Superior temporal gyrus (tissue), 1 donor: ENCODE measurements at regions not wholly inside any gene's neighbourhood (a gene's known extent, or its start where the extent isn't known, plus 50 kb on each side); places are given as distances from the start of the nearest gene placed in this dataset.
"Not testable (repeated sequence)": the region's sequence is repeated elsewhere in the genome, so short reads cannot be mapped to it uniquely, and the experiment has no call there.

ENCODE experiments used
- DNase-seq: peaks from one replicate; pipeline ENCODE4 v3.0.0-alpha.2; 2016; ENCODE audit errors: extremely low spot score

- DNase-seq = no peak
Observed at GRCh38 chr6:6748001-6748400, 159.5 kb downstream of the LY86 start.

GRCh38 chr6:6749702-6750491 lies 161.4 kb downstream of the LY86 start:
- DNase-seq = peak; percentile 42

- no peak for DNase-seq
Observed at GRCh38 chr6:6750594-6751265, 162.2 kb downstream of the LY86 start.

GRCh38 chr6:6751266-6751596 lies 162.7 kb downstream of the LY86 start:
- DNase-seq = no peak

- no peak for DNase-seq
Observed at GRCh38 chr6:6751619-6752023, 163.1 kb downstream of the LY86 start.

- no peak for DNase-seq
Observed at GRCh38 chr6:6752129-6752528, 163.6 kb downstream of the LY86 start.

- no peak for DNase-seq
Observed at GRCh38 chr6:6753301-6753700, 164.8 kb downstream of the LY86 start.

GRCh38 chr6:6756526-6756925 lies 168.0 kb downstream of the LY86 start:
- no peak for DNase-seq

GRCh38 chr6:6758546-6758914 lies 170.0 kb downstream of the LY86 start:
- DNase-seq = no peak

GRCh38 chr6:6758915-6759654 lies 170.6 kb downstream of the LY86 start:
- DNase-seq = peak; percentile 80

- no peak for DNase-seq
Observed at GRCh38 chr6:6760002-6760401, 171.5 kb downstream of the LY86 start.

GRCh38 chr6:6762566-6762965 lies 174.0 kb downstream of the LY86 start:
- not testable (repeated sequence) for DNase-seq

GRCh38 chr6:6764764-6765434 lies 176.4 kb downstream of the LY86 start:
- DNase-seq = no peak

GRCh38 chr6:6766230-6766905 lies 177.8 kb downstream of the LY86 start:
- DNase-seq = no peak

- no peak for DNase-seq
Observed at GRCh38 chr6:6769466-6769865, 180.9 kb downstream of the LY86 start.

GRCh38 chr6:6771224-6771945 lies 182.9 kb downstream of the LY86 start:
- DNase-seq = no peak

- no peak for DNase-seq
Observed at GRCh38 chr6:6771964-6772363, 183.4 kb downstream of the LY86 start.

- DNase-seq = no peak
Observed at GRCh38 chr6:6772751-6773150, 184.2 kb downstream of the LY86 start.

GRCh38 chr6:6775074-6775473 lies 186.6 kb downstream of the LY86 start:
- no peak for DNase-seq

GRCh38 chr6:6780231-6780630 lies 191.7 kb downstream of the LY86 start:
- DNase-seq = no peak
